NCI-H526 treated with DMSO at 0.1 percent for 48 hours (cell line): ENCODE measurements at regions not wholly inside any gene's neighbourhood (a gene's known extent, or its start where the extent isn't known, plus 50 kb on each side); places are given as distances from the start of the nearest gene placed in this dataset.
"Not testable (repeated sequence)": the region's sequence is repeated elsewhere in the genome, so short reads cannot be mapped to it uniquely, and the experiment has no call there.

Experiments
- DNase-seq: peaks from one replicate; lab custom pipeline; 2025; lab: John Stamatoyannopoulos, UW

DNA sequence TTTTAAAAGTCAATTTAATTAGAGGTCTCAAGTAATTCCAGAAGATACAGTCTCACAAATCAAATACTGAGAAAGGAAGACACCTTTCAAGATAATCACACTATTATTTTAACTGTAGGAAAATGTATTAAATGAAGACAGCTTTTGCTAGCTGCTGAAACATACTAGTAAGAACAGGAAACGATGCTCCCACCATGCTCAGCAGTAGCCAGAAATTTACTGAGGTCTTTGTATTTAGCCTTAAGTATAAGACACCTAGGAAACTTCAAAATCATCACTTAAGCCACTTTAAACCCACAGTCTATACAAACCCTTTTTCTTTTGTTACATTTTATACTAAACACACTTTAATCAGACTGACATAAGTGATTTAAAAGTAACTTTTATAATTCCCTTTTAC lies 72.7 kb upstream of the NPIPB12 start:
- not testable (repeated sequence) for DNase-seq

DNA sequence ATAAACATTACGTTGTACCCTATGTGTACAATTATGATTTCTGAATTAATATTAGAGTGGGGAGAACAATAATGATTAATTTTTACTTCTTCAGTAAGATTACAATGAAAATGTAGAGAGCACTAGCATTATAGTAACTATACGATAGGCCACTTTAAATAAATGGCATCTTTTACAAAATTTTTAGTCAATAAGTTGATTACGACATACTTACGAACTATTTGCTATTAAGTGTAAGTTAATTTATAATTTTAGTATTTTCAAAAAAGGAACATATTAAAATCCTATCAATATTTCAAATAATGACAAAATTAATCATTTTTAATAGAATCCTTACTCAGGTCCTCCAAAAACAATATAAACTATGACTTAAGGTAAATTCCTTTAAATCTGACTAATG lies 75.6 kb upstream of the NPIPB12 start:
- DNase-seq = not testable (repeated sequence)

DNA sequence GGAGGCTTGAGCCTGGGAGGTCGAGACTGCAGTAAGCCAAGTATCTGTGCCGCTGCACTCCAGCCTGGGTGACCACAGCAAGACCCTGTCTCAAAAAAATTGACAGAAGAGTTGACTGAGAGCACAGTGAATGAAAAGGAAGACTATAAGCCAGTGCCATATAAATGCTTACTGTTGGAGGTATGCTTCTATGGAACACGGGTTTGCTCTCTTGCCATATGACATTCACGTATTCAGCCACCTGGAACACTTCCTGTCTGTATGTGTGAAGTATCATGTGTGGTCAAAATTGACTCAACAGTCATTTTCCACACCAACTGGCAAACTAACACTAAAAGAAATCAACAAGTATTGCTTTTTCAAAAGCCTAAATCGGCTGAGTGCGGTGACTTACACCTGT lies 71.1 kb upstream of the SPN start:
- DNase-seq = not testable (repeated sequence)

DNA sequence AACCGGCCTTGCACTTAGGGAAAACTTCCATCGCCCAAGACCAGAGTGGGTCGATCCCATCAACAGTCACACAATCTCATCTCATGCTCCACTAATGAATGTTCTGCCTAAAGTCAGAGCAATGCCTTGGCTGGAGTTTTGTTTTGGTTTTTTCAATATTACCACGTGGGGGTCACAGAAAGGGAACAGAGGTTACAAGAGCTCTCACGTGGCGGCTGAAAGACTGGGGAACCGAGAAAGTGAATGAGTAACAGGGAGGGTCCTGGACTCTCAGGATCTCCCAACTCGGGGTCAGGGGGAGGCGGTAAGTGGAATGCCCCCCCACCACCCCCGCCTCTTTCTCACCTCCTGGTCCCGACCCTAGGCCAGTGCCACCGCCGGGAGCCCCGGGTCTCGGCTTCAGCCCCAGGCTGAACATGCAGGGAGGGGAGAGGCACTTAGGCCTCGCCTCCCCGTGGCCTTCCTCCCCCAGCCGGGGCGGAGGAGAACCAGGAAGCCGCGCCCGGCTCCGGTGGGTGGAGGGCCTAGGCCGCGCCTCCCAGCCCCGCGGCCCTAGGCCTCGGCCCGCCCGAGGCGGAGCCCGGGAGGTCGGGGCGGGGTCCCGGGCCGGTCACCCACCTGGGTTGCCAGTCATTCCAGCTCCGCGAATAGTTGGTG lies 68.7 kb upstream of the SPN start:
- not testable (repeated sequence) for DNase-seq

DNA sequence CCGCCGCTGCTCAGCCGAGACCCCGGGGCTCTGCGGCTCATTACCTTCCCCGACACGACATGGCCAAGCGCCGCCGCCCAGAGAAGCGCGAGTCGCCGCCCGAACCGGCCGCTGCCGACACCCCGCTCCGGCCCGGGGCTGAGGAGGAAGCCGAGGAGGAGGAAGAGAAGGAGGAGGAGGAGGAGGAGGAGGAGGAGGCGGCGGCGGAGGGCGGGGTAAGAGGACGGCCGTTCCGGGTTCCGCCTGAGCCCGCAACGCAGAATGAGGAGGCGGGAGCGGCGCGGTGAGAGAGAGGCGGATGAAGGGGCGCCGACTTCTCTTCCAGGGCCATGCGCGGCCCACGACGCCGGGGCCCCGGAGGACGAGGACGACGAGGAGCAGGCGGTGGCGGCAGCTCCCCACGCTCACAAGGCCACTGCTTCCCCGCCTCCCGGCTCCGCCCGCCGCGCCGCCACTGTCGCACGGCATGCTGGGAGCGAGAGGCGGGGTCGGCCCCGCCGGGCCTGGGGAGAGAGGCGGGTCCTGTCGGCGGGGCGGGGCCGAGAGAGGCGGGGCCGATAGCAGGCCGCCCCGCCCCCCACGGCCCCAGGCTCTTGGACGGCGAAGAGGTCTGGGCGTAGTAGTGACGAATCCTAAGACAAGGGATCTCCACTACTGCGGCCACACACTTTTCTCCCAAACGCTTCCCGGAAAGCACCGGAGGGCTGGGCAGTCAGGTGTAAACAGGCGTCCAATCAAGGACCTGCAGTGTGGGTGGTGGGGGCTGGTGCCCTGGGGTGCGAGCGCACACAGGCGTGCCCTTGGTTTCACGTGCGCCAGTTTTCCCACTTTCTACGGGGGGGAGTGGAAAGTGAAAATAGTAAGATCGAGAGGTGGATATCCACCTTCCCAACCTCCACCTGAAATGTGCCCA lies 67.9 kb upstream of the SPN start:
- peak; percentile 58 for DNase-seq

DNA sequence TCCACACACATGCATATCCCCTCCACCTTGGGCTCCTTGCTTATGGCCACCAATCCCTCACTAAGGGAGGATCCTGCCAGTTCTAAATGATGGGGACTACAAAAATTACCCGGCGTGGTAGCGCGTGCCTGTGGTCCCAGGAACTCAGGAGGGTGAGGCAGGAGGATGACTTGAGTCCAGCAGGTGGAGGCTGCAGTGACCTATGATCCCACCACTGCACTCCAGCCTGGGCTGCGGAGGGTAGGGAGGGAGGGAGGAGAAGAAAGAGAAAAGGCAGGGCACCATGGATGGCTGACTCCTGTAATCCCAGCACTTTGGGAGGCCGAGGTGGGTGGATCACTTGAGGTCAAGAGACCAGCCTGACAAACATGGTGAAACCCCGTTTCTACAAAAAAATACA lies 66.0 kb upstream of the SPN start:
- not testable (repeated sequence) for DNase-seq

DNA sequence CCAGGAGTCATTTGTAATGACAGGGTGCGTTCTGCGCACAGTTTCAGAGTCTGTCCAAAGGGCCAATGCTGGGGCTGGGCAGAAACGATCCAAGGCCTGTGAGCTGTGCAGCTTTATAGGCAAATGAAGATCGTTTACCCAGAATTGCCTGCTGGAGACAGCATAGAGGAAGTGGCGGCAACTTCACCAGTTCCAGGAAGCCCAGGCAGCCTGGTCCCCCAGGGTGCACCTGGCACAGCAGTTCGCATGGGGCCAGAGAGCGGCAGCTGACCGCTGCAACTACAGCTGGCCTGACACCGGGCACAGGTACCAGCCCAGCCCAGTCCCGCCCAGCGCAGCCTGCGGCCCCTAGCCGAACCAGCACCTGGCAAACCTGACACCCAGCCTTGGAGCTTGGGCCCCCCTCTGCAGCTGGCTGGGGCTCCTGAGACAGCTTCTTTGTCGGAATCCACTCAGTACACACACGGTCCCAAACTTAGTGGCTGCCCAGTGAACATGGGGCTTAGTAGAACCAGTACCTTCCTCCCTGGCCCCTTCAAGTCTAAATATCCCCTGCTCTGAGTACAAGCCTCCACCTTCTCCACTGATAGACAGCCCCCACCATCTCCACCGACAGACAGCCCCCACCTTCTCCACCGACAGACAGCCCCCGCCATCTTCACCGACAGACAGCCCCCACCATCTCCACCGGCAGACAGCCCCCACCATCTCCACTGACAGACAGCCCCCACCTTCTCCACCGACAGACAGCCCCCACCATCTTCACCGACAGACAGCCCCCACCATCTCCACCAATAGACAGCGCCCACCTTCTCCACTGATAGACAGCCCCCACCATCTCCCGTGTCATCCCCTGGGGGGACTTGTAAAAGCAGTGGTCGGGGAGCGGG lies 62.7 kb upstream of the SPN start:
- peak; percentile 68 for DNase-seq

DNA sequence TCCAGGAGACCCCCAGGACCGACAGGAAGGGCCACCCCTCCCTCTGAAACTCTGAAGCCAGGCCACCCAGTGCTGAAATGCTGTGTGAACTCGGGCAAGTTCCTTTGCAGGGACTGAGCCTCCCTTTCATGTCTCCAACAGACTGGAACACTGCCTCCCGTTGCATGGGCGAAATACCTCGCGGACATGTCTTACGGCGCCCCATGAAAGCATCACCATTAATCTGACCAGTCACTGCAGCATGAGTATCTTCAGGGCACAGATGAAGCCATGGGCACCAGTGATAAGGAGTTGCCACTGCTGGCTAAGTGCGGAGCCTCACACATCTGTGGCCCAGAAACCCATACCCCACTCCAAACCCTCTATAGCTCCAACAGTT lies 60.8 kb upstream of the SPN start:
- not testable (repeated sequence) for DNase-seq

DNA sequence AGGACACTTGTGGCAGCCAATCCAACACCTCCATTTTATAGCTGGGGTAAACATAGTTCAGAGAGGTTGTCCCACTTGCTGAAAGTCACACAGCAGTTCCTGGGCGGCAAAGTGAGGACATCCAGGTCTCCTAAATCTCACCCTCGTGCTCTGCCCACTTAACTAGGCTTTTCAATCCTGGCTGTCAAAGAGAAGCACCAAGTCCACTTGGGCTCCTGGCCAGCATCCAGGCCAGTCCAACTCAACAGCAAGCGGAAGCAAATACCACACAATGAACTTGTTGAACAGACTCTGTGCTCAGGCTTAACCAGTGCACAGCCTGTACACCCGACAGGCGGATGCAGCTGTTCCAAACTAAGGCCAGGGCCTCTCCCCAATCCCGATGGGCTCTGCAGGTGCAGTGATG lies 60.4 kb upstream of the SPN start:
- DNase-seq = not testable (repeated sequence)

DNA sequence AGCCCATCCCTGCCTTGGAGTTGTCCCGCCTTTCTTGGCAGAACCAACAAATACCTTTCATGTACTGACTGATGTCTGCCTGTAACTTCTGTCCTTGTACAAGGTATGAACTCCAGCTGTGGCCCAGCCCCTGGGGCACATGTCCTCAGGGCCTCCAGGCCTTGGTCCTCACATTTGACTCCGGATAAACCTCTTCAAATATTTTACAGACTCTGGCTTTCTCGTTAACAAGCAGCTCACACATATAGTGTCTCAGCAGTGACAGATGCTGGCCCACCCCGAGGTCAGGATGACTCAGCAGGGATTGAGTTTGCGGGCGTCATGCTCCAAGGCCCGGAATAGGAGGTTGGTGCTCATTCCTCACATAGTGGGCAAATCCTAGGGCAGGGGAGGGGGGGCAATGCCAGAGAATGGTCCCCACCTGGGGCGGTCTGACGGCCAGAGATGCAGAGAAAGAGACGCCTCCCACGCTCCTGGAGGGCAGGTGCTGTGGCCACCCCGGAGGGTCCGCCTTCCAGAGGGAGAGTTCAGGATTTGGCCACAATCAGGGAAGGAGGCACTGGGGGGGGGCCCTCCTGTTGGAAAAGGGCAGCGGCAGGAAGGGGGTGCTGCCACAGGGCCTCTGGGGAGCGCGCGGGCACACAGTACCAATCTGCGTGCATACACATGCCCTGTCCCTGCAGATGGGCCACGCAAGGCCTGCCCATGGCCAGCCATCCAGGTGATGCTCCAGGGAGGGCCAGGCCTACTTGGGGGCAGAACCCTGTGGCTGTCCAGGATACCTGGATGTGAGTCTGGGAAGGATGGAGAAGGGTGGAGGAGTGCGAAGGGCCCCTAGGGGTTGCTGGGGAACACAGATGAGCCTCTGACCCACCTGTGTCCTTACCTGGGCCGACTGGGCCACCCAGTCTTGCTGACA lies 58.2 kb upstream of the SPN start:
- not testable (repeated sequence) for DNase-seq

DNA sequence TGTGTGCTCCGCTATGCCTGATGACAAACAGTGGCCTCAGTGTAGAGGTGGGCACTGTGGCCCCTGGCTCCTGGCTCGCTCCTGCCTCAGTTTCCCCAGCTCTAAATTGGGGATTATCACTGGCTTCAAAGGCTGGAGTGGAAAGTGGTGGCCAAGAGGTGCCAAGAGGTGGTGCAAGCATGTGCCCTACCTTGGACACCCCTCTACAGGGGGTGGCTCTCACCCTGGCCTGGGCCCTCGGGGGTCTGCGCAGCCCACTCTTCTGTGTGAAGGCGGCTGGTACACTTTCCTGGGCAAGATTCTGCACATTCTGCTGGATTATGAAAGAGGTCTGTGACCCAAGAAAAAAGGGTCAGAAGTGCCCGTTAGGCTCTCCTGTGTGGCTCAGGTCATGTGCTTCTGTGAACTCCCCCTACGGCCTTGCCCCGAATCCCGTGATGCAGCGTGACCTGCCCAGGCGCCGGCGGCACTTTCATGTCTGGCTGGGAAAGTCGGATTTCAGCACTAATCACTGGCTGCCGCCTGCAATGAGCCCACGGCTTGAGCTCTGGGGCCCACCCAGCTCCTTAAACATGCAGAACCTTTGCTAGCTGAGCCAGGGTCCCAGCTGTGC lies 57.3 kb upstream of the SPN start:
- DNase-seq = not testable (repeated sequence)

DNA sequence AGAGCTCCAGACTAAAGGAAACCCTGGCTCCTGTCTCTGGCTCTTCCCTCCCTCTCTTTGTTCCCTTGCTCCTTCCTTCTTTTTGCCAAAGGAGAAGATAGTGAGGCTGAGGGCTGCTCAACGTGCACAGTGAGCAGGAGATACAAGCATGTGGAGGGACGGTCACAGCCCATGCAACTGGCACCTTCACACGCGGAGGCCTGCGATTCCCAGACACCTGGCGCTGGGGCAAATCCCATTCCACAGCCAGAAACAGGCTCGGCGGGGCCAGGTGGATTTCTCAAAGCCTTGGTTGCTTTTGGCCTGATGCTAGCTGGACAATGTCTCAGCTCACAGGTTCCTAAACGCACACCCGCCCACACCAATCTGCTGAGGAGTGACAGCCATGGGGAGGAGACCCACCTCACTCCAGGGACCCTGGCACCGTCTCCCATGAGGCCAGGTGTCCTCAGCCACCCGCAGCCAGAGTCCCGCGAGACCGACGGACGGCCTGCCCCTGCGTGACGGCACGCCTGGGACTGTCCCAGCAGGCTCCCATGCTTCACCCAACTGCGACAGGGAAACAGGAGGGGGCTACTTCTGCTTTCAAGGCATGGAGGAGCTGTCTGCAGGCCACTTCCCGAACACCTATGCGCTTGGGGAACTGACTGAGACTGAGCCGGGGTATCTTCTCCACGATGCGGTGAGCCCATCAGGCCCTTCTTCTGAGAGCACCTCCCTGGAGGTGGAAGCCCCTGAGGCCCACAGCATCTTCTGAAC lies 56.2 kb upstream of the SPN start:
- DNase-seq = not testable (repeated sequence)

DNA sequence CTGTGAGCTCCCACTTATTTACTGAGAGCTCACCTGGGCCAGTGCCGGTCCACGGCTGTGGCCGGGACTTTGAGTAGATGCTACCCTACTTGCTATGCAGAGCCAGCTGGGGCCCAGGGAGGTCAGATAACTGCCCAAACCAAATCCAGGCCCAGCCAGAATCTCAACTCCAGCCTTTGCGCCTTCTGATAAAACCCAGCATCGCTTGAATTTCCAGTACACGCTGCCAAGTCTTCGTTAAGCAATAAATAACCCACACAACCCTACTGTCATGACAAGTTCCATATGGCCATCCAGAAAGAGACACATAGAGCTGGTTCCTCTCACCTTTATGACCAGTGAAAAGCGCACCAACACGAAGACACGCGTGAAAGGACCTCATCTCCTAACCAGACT lies 55.6 kb upstream of the SPN start:
- not testable (repeated sequence) for DNase-seq

DNA sequence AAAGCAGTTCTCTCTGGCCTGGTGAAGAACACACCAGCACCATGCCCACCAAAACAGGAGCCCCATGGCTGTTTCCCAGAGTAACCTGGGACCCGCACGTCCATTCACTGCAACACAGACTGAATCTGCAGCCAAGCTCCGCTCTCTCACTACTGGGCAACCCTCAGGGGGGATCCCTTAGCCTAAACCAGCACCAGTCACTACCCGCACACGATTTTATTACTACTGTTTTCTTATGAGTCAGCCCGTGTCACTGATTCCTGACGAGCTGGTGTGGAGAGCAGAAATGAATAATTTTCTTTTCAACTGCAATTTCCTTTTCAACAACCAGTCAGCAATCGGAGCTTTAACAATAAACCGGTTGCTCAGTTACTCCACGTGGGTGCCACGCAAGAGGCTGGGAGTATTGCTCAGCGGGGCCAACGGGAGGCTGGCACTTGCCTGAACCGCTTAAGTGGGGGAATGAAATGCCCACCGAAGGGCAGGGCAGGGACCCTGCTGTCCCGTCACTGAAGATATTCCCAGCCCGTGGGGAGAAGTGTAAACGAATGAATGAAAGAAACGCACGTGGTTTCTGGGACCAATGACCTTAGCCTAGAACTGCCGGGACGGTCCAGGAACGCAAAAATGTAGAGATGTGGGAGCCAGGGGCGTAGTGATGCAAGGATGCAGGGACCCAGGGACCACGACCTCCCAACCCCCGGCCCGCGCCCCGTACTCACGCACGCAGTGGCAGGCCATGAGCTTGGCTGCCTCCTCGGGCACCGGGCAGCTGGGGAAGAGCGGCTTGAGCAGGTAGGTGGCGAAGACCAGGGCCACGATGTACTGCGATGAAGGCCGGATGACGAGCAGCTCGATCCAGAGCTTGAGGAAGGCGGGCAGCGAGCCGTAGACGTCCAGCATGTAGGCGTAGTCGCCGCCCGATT lies 50.4 kb upstream of the SPN start:
- DNase-seq = not testable (repeated sequence)
